HL-60/S4 (cell line): ENCODE measurements at regions not wholly inside any gene's neighbourhood (a gene's known extent, or its start where the extent isn't known, plus 50 kb on each side); places are given as distances from the start of the nearest gene placed in this dataset.

Experiments
- in situ Hi-C: fragments of 300-500 bp; cut with MboI; formaldehyde crosslinking; loops from 2 replicates; pipeline ENCODE4 v1.14.3; 2022; ENCODE audit warnings: low sequenced_read_pairs

- in situ Hi-C loops, result no loop called here
Observed at GRCh38 chr20:22260506-22260905, 323.9 kb downstream of the FOXA2 start.

GRCh38 chr20:22257912-22258311, 326.5 kb downstream of the FOXA2 start:
- in situ Hi-C loops, result no loop called here

- in situ Hi-C loops, result loop anchor here (25.0 kb wide), 1 partner anchor 436 kb away; no protein-coding TSS in a partner anchor
Observed at GRCh38 chr20:22248051-22248667, 336.2 kb downstream of the FOXA2 start.

- in situ Hi-C loops, result loop anchor here (25.0 kb wide), 1 partner anchor 433 kb away; no protein-coding TSS in a partner anchor
Observed at GRCh38 chr20:22245139-22245538, 339.2 kb downstream of the FOXA2 start.

GRCh38 chr20:22243067-22243466, 341.3 kb downstream of the FOXA2 start:
- in situ Hi-C loops, result loop anchor here (25.0 kb wide), 1 partner anchor 431 kb away; no protein-coding TSS in a partner anchor

GRCh38 chr20:22241609-22242008, 342.8 kb downstream of the FOXA2 start:
- in situ Hi-C loops, result loop anchor here (25.0 kb wide), 1 partner anchor 429 kb away; no protein-coding TSS in a partner anchor

GRCh38 chr20:22232923-22233322, 351.4 kb downstream of the FOXA2 start:
- in situ Hi-C loops, result loop anchor here (25.0 kb wide), 1 partner anchor 421 kb away; no protein-coding TSS in a partner anchor

- in situ Hi-C loops, result loop anchor here (25.0 kb wide), 1 partner anchor 420 kb away; no protein-coding TSS in a partner anchor
Observed at GRCh38 chr20:22232473-22232872, 351.9 kb downstream of the FOXA2 start.

- in situ Hi-C loops, result loop anchor here (25.0 kb wide), 1 partner anchor 415 kb away; no protein-coding TSS in a partner anchor
Observed at GRCh38 chr20:22226849-22227700, 357.3 kb downstream of the FOXA2 start.

GRCh38 chr20:22223236-22223635, 361.1 kb downstream of the FOXA2 start:
- in situ Hi-C loops, result no loop called here

- in situ Hi-C loops, result no loop called here
Observed at GRCh38 chr20:22217712-22218352, 366.5 kb downstream of the FOXA2 start.

- in situ Hi-C loops, result no loop called here
Observed at GRCh38 chr20:22216984-22217383, 367.4 kb downstream of the FOXA2 start.

- in situ Hi-C loops, result no loop called here
Observed at GRCh38 chr20:22214296-22214695, 370.1 kb downstream of the FOXA2 start.

- in situ Hi-C loops, result no loop called here
Observed at GRCh38 chr20:22213271-22213670, 371.1 kb downstream of the FOXA2 start.

- in situ Hi-C loops, result no loop called here
Observed at GRCh38 chr20:22207280-22207679, 377.1 kb downstream of the FOXA2 start.

- in situ Hi-C loops, result no loop called here
Observed at GRCh38 chr20:22204801-22205200, 379.6 kb downstream of the FOXA2 start.

- in situ Hi-C loops, result no loop called here
Observed at GRCh38 chr20:22182148-22182547, 402.2 kb downstream of the FOXA2 start.

GRCh38 chr20:22180244-22180643, 404.1 kb downstream of the FOXA2 start:
- in situ Hi-C loops, result no loop called here

GRCh38 chr20:22160101-22160652, 424.2 kb downstream of the FOXA2 start:
- in situ Hi-C loops, result no loop called here

GRCh38 chr20:22159276-22159675, 425.1 kb downstream of the FOXA2 start:
- in situ Hi-C loops, result no loop called here

GRCh38 chr20:22127587-22127986, 422.1 kb downstream of the PAX1 start:
- in situ Hi-C loops, result no loop called here
